ENCODE measurements at regions not wholly inside any gene's neighbourhood (a gene's known extent, or its start where the extent isn't known, plus 50 kb on each side); places are given as distances from the start of the nearest gene placed in this dataset.

GRCh38 chr13:76796851-76797250 lies 89.4 kb downstream of the KCTD12 start:
- TF ChIP-seq CTCF (IDR thresholded peaks at IDR 0.05; ENCODE audit: low read depth, low read length) (no peak), EZH2phosphoT487 (IDR thresholded peaks at IDR 0.05; ENCODE audit: low read depth) (no peak)
